Ishikawa (cell line): ENCODE measurements at regions not wholly inside any gene's neighbourhood (a gene's known extent, or its start where the extent isn't known, plus 50 kb on each side); places are given as distances from the start of the nearest gene placed in this dataset.

Source experiments
- CEBPB ChIP-seq: IDR thresholded peaks from 2 replicates; pipeline ENCODE4 v1.6.1; 2012
- CREB1 ChIP-seq: IDR thresholded peaks from 2 replicates; pipeline ENCODE4 v1.6.1; 2012; ENCODE audit warnings: low read depth
- EGR1 ChIP-seq: IDR thresholded peaks from 2 replicates; pipeline ENCODE4 v1.6.1; 2012
- EP300 ChIP-seq: IDR thresholded peaks from 2 replicates; pipeline ENCODE4 v1.6.1; 2012; ENCODE audit warnings: borderline replicate concordance
- FOXM1 ChIP-seq: IDR thresholded peaks from 2 replicates; pipeline ENCODE4 v1.6.1; 2012; ENCODE audit warnings: low read depth, borderline replicate concordance
- MAX ChIP-seq: IDR thresholded peaks from 2 replicates; pipeline ENCODE4 v1.6.1; 2012
- NFIC ChIP-seq: IDR thresholded peaks from 2 replicates; pipeline ENCODE4 v1.6.1; 2012
- RAD21 ChIP-seq: IDR thresholded peaks from 2 replicates; pipeline ENCODE4 v1.6.1; 2012; ENCODE audit warnings: low read depth
- REST ChIP-seq: IDR thresholded peaks from 2 replicates; pipeline ENCODE4 v1.6.1; 2012; ENCODE audit warnings: low read depth, mild to moderate bottlenecking
- TAF1 ChIP-seq: IDR thresholded peaks from 2 replicates; pipeline ENCODE4 v1.6.1; 2012; ENCODE audit warnings: low read depth, mild to moderate bottlenecking
- TCF12 ChIP-seq: IDR thresholded peaks from 2 replicates; pipeline ENCODE4 v1.6.1; 2012; ENCODE audit warnings: low read depth
- TEAD4 ChIP-seq: IDR thresholded peaks from 2 replicates; pipeline ENCODE4 v1.6.1; 2012
- USF1 ChIP-seq: IDR thresholded peaks from 2 replicates; pipeline ENCODE4 v1.6.1; 2012
- YY1 ChIP-seq: IDR thresholded peaks from 2 replicates; pipeline ENCODE4 v1.6.1; 2012; ENCODE audit warnings: low read depth
- ZBTB7A ChIP-seq: IDR thresholded peaks from 2 replicates; pipeline ENCODE4 v1.6.1; 2012; ENCODE audit warnings: low read depth

- TF ChIP-seq MAX (no peak), USF1 (no peak), RAD21 (no peak), TEAD4 (no peak), TCF12 (no peak), TAF1 (no peak), FOXM1 (no peak), CREB1 (no peak)
These were observed 110.3 kb downstream of the BRD1 start for GRCh38 chr22:49717322-49717919.

- no peak for TF ChIP-seq RAD21
- TF ChIP-seq EP300, result no peak
- no peak for TF ChIP-seq TAF1
- no peak for TF ChIP-seq REST
These were observed 111.2 kb downstream of the BRD1 start for GRCh38 chr22:49716441-49716840.

GRCh38 chr22:49715450-49715849 is 112.2 kb downstream of the BRD1 start:
- TF ChIP-seq TAF1 (no peak), EGR1 (no peak), FOXM1 (no peak)

- TF ChIP-seq USF1 (no peak), EGR1 (no peak), CEBPB (no peak), TAF1 (no peak)
These were observed 114.7 kb downstream of the BRD1 start for GRCh38 chr22:49713003-49713402.

GRCh38 chr22:49712195-49712791 is 115.4 kb downstream of the BRD1 start:
- no peak for TF ChIP-seq FOXM1
- TF ChIP-seq REST, result peak; percentile 96

- TF ChIP-seq NFIC (no peak), USF1 (no peak), MAX (no peak)
These were observed 116.9 kb downstream of the BRD1 start for GRCh38 chr22:49710746-49711145.

- TF ChIP-seq TCF12 (no peak), EGR1 (no peak), YY1 (no peak), CEBPB (no peak), NFIC (no peak), TAF1 (no peak), REST (no peak), FOXM1 (no peak), EP300 (no peak), RAD21 (no peak), TEAD4 (no peak), CREB1 (no peak), ZBTB7A (no peak), USF1 (no peak)
These were observed 118.2 kb downstream of the BRD1 start for GRCh38 chr22:49709464-49709863.
